Right ventricle myocardium inferior (tissue), 1 donor: ENCODE measurements at regions not wholly inside any gene's neighbourhood (a gene's known extent, or its start where the extent isn't known, plus 50 kb on each side); places are given as distances from the start of the nearest gene placed in this dataset.

Experiments
- ATAC-seq: fragments of 200-7000 bp; cut with Tn5 transposase; one replicate; pipeline ENCODE4 v1.9.1; 2020; ENCODE audit warnings: mild to moderate bottlenecking, moderate library complexity
- DNase-seq: peaks from one replicate; pipeline ENCODE4 v3.0.0; 2021; ENCODE audit errors: missing footprints
- intact Hi-C: fragments of 100-400 bp; cut with DNase I; formaldehyde crosslinking; loops from one replicate; pipeline ENCODE4 v1.11.0; 2022
- donor health status: DM: no; HTN: yes; CAD: no; lungs with severe emphysema.

- intact Hi-C loops: no loop called here
- ATAC-seq (no peak), DNase-seq (no peak)
These were observed 502.6 kb downstream of the FUT8 start for GRCh38 chr14:65915125-65915524.

- DNase-seq (no peak), ATAC-seq (no peak)
- intact Hi-C loops: no loop called here
These were observed 503.5 kb downstream of the FUT8 start for GRCh38 chr14:65916055-65916454.

GRCh38 chr14:65920996-65921395 lies 508.5 kb downstream of the FUT8 start:
- intact Hi-C loops: no loop called here

GRCh38 chr14:65922142-65922541 lies 509.6 kb downstream of the FUT8 start:
- intact Hi-C loops: no loop called here
- DNase-seq (no peak), ATAC-seq (no peak)

More at GRCh38 chr14:65920996-65921395, 508.5 kb downstream of the FUT8 start:
- no peak for DNase-seq
- ATAC-seq: no peak

- intact Hi-C loops: no loop called here
These were observed 514.0 kb downstream of the FUT8 start for GRCh38 chr14:65926504-65926903.

GRCh38 chr14:65926935-65927700 lies 514.6 kb downstream of the FUT8 start:
- intact Hi-C loops: no loop called here
- no peak for DNase-seq

More at GRCh38 chr14:65926504-65926903, 514.0 kb downstream of the FUT8 start:
- no peak for DNase-seq
- no peak for ATAC-seq

GRCh38 chr14:65927931-65928356 lies 515.4 kb downstream of the FUT8 start:
- ATAC-seq (no peak), DNase-seq (no peak)
- intact Hi-C loops: no loop called here

More at GRCh38 chr14:65926935-65927700, 514.6 kb downstream of the FUT8 start:
- ATAC-seq: no peak

GRCh38 chr14:65928995-65929394 lies 516.5 kb downstream of the FUT8 start:
- intact Hi-C loops: no loop called here
- ATAC-seq: no peak
- DNase-seq: no peak

GRCh38 chr14:65933400-65934069 lies 521.0 kb downstream of the FUT8 start:
- intact Hi-C loops: no loop called here
- no peak for DNase-seq
- ATAC-seq: peak; percentile 91

GRCh38 chr14:65934070-65934435 lies 521.5 kb downstream of the FUT8 start:
- DNase-seq: no peak
- ATAC-seq: no peak
- intact Hi-C loops: no loop called here

- intact Hi-C loops: no loop called here
- no peak for DNase-seq
- ATAC-seq: no peak
These were observed 523.9 kb downstream of the FUT8 start for GRCh38 chr14:65936342-65936975.

- intact Hi-C loops: no loop called here
- DNase-seq (no peak), ATAC-seq (no peak)
These were observed 524.8 kb downstream of the FUT8 start for GRCh38 chr14:65937079-65937959.

GRCh38 chr14:65937960-65938316 lies 525.4 kb downstream of the FUT8 start:
- DNase-seq: no peak
- intact Hi-C loops: no loop called here
- no peak for ATAC-seq

- DNase-seq (no peak), ATAC-seq (no peak)
- intact Hi-C loops: no loop called here
These were observed 526.2 kb downstream of the FUT8 start for GRCh38 chr14:65938738-65939137.

GRCh38 chr14:65939184-65939583 lies 526.7 kb downstream of the FUT8 start:
- no peak for DNase-seq
- no peak for ATAC-seq
- intact Hi-C loops: no loop called here

GRCh38 chr14:65940056-65940735 lies 527.7 kb downstream of the FUT8 start:
- ATAC-seq (no peak), DNase-seq (no peak)
- intact Hi-C loops: no loop called here

GRCh38 chr14:65941091-65941490 lies 528.6 kb downstream of the FUT8 start:
- no peak for ATAC-seq
- intact Hi-C loops: no loop called here
- DNase-seq: no peak

GRCh38 chr14:65943150-65943549 lies 530.6 kb downstream of the FUT8 start:
- no peak for ATAC-seq
- no peak for DNase-seq
- intact Hi-C loops: no loop called here
